Stimulated activated CD4-positive, alpha-beta T cell treated with anti-CD3 and anti-CD28 coated beads, Interleukin-15, amount 100 ng/mL, for 48 hours (primary cell): ENCODE measurements at regions not wholly inside any gene's neighbourhood (a gene's known extent, or its start where the extent isn't known, plus 50 kb on each side); places are given as distances from the start of the nearest gene placed in this dataset.
"Not testable (repeated sequence)": the region's sequence is repeated elsewhere in the genome, so short reads cannot be mapped to it uniquely, and the experiment has no call there.

Experiments
- DNase-seq, 2 donors: peaks; one replicate each; pipeline ENCODE4 v3.0.0-alpha.2; 2020; ENCODE audit warnings: low read depth in 2 of 2

DNA sequence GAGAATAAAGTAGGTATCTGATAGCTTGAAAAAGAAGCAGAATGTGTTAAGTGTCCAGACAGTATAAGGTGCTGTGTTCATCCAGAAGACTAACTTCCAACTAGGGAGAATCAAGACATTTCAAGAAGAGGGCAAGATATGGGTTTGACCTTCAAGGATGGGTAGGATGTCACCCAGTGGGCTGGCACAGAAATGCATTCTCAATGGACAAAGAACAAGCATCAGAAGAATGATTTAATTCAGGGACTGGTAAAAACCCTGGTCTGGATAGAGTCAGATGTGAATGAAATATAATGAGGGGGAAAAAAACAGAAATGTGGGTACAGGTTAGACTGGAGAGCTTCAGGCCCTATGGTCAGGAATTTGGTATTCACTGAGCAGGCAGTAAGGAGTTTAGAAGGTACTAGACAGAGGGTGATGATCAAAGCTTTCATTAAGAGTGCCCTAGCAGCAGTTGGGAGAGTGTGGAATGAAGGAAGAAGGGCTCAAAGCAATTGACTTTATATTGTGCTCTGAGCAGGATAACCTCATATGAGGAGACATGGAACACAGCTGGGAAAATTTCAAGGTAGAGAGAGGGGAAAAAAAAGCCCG, 180.7 kb upstream of the ANK3 start:
- DNase-seq = no peak

DNA sequence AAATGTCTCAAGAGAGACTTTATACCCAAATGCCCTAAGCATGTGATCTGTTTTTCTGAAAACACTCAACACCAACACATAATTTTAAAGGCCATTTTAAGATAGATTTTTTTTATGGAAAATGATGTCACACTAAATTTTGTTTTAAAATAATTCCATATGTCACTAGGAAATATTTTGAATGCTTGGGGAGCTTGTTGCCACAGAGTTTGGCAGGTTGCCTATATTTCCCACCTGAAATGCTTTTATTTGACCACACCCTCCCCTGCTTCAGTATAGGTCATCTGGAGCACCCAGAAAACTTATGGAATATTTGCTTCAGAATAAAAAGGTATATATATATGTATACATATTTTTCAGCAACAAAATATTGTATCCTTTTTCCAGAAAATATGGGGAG, 180.0 kb upstream of the ANK3 start:
- no peak for DNase-seq

DNA sequence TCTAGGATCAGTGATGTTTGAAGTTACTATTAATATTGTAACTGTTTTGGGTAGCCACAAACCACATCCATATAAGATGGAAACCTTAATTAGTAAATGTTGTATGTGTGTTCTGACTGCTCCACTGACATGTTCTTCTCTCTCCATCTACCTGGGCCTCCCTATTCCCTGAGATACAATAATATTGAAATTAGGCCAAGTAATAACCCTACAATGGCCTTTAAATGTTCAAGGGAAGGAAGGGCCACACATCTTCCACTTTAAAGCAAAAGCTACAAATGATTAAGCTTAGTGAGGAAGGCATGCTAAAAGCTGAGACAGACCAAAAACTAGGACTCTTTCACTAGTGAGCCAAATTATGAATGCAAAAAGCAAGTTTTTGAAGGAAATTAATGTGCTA, 176.4 kb upstream of the ANK3 start:
- DNase-seq = no peak

DNA sequence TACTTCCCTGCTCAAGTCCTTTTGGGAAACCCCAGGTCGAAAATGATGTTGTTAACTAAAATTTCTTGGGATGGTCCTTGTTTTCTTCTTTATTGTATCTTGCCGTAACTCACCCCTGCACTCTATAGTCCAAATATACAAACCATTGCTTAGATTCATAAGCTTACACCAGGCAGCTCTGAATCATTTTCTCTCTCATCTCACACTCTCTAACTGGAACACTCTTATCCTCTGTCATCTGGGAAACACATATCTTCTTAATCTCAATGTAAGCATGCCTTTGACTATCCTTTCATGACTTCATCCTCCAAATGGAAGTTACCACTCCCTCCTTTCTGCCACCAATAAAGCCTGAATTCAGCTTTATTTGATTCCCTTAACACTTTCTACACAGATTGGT, 175.8 kb upstream of the ANK3 start:
- DNase-seq = no peak

DNA sequence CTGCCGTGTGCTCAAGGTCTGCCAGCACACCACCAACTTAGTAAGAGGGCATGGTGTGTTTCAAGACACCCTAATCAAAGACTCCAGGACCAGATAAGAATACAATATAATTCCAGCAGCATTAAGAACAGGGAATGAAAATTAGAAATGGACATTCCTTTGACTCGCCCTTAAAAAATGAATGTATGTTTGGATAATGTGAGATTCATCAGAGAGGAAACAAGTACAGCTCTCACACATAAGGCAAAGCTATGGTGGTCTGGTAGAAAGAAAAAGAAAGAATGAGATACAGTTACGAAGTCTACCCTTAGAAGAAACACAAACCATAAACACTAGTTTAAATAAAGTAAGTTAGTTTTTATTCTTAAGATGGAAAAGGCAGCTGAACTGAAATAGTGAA, 174.8 kb upstream of the ANK3 start:
- DNase-seq = no peak

DNA sequence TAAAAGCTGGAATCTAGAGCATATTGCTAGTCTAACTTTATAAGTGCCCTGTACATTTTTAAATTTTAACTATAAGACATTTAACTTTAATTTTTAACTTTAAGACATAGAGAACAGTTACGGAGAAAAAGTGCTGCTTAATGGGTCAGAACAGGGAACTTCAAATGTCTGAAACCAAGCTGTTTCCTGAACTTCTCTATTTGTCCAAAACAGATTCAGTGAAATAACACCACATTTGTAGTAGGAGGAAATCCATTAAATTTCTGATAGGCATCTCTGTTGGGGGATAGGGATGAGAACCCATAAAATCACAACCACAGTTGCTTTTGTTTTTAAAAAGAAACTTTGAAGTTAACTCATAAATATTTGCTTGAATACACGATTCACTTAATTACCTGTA, 170.8 kb upstream of the ANK3 start:
- no peak for DNase-seq

DNA sequence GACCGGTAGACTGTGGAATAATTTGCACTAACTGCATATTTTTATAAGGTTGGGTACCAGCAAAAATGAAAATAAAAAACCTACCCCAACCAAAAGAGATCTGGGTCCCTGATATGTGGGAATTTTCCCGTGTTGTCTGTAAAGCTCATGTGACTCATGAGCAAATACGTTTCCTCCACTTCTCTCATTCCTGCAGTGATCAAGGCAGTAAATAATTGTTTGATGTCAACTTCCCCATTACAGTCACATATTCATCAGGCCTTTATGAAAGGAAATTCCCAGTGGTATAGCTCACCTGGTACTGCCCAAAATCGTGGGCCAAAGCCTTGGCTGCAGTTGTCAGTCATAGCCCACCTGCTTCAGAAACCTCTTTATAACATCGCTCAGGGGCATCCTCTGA, 166.0 kb upstream of the ANK3 start:
- DNase-seq = no peak

DNA sequence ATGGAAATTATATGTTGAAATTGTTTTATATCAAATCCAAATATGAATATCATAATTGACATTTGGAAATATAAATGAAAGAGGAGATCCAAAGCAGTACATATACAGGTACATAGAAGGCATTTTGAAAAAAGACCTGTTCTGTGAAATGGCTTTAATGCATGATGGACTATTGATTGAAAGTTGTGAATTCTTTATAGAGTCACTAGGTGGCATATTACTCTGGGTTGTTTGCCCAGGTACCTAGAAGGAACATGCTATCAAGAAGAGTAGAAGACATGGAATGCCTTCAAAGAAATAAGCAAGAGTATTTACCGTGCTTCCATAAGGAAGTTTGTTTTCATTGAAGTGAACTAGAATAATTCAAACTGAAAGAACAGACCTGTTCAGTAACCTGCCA, 160.0 kb upstream of the ANK3 start:
- no peak for DNase-seq

DNA sequence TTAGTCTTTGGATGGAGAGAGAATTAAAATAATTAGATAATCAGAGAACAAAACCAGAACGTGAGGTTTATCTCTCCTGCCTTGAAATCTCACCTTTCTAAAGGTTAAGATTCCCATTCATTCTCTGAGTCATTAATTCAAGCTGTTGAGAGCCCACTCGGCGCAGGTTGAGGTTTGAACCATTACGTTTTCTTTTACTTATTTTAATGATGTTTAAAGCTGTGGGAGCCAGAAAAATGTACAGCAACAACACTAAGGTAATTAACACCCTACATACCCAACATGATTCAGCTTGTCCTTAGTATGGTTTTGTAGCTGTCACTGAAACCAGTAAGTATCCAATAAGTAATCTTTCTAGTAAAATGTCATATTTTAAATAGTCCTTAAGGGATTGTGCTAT, 153.0 kb upstream of the ANK3 start:
- no peak for DNase-seq

DNA sequence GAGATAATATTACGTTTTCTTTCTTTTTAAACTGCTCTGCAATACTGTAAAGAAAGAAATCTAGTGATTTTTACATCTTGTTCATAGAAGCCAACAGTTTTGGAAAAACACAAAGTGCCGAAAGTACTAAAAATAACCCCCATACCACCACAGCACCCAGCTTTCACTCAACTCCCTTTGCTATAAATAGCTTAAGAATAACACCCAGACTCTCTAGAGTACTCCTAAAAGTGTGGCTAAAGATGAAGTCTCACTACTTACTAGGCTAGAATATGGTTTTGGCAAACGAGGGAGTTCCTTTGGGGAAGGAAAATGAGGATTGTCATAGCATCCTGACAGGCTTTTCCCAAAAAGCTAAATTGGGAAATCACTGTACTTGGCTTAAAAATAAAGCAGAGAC, 151.8 kb upstream of the ANK3 start:
- no peak for DNase-seq

DNA sequence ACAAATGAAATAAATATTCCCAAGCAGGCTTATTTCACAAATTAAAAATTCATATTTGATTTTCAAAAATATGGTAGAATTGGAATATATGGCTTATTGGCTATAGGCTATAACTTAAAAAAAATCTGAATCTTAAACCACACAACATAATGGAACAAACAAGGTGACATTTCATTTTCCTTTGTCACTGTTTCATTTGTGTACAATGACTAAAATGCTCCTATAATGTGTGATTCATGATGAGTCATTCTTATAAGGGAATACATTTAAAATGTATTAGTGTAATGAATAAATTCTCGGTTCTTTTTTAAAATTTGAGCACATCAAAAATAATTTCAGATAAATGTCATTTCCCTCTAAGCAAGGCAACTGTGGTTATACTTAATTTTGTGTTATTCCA, 148.0 kb upstream of the ANK3 start:
- no peak for DNase-seq

DNA sequence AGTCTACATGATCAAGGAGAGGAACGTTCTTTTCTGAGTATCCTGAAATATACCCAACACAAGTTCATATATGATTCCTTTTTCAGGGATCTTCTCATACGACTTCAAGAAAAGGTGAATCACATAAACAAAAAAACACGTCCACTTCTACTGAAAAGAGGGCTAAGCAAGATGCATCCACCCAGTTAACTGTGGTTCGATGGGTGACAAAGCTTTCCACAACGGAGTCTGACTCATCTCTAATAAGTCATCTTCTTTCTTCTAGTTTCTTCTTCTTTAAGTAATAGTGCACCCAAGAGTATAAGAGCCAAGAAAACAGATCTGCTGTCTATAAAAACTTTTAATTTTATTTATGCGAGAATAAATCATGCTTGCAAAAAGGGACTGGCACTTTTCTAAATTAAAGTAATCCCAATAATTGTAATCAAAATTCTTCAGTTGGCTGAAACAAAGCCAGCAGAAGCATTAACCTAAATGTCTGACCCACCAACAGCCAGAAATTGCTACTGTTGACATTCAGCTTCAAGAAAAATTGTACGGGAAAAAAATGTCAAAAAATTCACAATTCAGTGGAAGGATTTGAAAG, 146.9 kb upstream of the ANK3 start:
- peak in 1 of 2 donors; percentile 11 for DNase-seq

DNA sequence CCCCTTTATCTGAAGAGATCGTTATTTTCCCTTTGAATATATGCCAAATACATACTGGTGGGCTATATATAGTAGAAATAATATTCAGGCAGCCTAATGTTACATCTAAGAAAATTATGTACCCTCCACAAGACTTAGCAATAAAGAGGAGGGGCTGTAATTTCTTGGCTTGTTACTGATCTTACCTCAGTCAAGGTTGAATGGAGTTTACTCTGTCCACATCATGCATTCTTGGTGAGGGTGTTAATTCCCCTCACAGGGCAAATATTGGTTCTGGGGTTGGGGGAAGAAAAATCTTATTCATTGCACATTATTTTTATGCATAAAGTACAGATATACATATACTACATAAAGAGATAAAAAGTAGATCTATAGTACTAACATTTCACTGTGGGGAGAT, 145.8 kb upstream of the ANK3 start:
- DNase-seq = no peak

DNA sequence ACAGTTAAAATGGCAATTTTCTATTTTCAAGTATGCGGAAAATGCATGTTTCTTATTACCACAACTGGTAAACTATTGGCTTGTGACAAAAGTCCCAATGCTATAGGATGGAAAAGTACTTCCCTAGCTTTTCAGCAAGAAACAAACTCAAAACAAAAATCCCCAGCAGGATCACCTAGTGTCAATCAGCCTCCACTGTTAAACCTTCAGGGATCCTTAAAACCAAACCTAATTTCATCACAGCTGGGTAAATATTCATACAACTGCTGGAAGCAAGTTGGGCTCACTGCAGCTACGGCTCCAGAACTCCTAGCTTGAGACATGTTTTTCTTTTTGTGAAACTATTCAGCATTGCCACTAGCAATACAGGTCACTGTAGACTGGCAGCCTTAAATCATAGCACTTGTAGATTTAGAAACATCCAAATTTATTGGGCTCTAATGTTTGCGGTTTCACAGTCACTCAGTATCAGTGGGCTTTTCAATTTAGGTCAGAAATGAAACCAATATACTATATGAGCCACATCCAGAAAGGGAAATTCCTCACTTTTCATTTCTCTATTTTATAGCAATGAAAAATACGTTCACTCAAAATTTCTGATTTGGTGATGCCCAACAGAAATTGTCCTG, 145.2 kb upstream of the ANK3 start:
- DNase-seq = no peak

DNA sequence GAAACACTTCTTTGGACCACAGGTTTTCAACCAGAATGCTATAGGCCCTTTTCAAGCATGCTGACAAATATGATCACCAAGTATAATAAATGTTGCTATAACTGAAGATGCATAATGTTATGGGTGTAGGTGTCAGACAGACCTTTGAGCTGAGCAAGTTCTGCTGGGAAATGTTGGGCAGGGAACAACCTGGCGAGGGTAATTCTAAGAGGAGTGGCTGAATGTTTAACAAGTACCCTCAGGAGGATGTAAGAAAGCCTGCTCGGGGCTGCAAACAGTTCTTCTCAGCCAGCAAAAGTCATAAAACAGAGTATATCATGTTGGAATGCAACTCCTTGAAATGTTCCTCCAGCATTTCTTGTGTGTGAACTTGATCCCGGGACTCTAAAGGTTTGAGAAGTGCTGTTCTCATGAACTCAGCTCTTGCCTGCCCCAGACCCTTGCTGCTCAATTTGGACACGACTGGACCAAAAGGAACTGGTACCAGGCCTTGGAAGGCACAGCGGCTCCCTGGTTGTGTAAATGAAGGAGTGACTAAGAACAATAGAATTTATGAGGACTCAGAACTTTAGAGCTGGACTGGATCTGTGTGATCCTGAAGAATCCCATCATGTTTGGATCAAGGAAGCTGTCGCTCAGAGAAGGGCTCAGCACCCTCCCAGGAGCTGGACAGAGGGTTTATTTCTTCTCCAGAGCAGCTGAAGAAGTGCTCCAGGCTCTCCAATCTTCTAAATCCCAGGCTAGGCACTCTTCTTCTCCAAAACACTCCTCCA, 143.2 kb upstream of the ANK3 start:
- DNase-seq = no peak

DNA sequence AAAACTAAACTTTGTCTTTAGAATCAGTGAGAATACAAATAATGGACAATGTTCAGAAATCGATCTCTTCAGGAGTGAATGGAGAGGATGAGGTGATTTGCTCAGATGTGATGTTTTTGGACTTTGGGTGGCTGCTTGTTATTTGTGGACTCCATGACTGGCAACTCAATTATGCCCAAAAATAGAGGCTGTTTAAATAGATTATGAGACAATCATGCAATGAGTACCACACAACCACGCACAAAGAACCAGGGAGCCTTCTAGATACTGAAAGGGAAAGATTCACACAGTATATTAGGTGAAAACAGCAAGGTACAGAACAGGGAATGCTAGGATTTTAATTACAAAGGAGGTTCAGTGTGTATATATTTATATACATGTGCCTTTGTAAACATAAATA, 141.3 kb upstream of the ANK3 start:
- DNase-seq = no peak

DNA sequence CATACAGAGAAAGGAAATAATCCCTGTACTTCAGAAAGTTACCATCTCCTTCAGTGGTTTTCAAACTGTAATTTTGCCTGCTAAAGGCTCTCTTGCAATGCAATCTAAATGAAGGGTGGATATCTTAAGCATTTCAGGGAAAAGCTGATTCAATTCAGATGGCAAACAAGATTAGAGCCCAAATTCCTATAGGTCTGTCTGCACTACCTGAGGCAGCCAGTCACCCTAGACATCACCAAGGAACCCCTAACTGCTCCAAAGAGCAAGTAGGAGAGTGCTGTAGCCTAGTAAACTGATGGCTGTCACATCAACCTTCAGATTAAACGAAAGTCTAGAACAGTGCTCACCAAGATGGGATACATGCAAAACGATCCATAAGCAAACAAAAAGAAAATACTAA, 138.0 kb upstream of the ANK3 start:
- no peak for DNase-seq

DNA sequence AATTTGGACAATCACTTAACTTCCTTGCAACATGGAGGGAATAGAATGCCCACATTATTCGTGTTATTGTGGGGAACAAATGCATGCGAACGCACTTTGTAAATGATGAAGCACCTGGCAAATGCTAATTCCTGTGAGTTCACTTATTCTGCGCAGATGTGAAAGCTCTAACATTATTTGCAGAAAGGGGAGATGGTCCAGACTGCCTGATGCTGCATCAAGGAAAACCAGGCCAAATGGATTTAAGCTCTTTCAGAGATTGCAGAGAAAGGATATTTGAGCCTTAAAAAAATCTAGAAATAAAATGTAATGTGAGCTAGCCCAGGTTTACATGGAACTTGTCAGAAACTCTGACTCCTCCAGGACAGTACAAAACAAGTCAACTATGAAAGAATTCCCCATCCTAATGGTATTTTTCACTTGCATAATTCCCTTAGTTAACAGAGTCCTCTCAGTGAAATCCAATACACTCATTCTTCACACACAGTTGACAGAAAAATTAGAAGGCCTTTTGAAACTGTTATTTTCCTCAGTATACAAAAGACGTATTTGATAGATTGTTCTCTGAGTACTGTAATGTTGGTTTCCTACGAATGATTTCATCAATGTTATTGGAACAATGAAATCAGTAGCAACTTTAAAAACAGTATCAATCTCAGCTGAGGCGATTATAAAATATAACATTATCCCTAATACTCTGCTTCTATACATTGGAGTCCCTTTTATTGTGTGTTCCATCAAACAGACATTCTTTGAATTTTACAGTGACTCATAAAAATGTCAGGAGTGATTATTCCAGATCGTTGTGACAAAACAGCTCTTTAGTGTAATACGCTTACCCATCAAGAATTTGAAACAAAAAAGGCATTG, 136.3 kb upstream of the ANK3 start:
- DNase-seq = no peak

DNA sequence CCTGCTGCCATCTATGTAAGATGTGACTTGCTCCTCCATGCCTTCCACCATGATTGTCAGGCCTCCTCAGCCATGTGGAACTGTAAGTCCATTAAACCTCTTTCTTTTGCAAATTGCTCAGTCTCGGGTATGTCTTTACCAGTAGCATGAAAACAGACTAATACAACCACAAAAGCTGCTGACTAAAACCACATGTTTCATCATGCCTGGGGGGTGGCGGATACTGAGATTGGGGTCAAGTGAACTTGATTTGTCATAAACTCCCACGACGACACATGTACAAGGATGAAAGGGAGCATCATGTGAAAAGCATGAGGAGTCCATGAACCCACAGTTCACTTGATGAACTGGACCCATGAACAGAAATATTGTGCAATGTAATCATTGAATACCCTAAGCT, 134.9 kb upstream of the ANK3 start:
- no peak for DNase-seq

DNA sequence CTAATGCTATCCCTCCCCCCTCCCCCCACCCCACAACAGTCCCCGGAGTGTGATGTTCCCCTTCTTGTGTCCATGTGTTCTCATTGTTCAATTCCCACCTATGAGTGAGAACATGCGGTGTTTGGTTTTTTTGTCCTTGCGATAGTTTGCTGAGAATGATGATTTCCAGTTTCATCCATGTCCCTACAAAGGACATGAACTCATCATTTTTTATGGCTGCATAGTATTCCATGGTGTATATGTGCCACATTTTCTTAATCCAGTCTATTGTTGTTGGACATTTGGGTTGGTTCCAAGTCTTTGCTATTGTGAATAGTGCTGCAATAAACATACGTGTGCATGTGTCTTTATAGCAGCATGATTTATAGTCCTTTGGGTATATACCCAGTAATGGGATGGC, 133.7 kb upstream of the ANK3 start:
- DNase-seq = not testable (repeated sequence)

DNA sequence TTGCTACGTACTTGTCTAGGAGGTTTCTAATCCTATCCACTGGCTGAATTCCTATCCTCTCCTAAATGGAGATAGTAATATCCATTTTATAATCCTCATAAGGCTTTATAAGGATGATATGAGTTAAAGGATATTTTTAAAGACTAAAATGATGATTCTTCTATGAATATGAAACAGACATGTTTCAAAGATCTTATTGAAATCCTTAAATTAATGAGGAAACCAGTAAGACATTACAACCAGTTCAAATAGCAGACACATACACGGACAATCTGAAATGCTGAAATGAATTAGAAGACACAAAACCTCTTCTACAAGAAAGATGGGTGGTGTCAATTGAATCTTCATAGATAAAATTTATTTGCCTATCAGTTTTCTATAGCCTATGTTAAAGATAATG, 132.9 kb upstream of the ANK3 start:
- no peak for DNase-seq

DNA sequence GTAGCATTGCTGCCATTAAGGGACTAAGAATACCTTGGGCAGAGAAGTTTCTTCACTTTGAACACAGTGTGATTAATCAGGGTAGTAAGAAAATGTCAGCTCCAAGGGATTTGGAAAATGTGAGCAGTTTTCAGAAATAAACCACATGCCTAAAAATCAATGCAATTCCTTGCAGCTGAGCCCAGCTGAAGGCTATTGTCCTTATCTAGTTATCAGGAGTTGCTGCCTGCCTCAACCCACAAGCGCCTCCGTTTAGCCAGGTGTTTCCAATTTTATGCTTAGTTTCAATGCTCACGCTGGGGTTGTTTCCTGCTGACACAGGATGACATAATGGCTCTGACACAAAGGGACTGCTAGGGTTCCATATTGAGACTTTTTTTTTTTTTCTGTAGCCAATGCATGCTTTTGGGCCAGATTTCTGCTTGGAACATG, 132.3 kb upstream of the ANK3 start:
- DNase-seq = no peak
